ENCODE measurements at regions not wholly inside any gene's neighbourhood (a gene's known extent, or its start where the extent isn't known, plus 50 kb on each side); places are given as distances from the start of the nearest gene placed in this dataset.
A peak's percentile ranks its signal among the peaks of the same experiment; 100 is the strongest.

- Histone ChIP-seq H3K27me3 (replicated peaks) (no peaks in the 10 kb centered on the region), H3K4me3 (ENCODE audit: low read depth, low read length) (no peak overlapping the region), H3K27ac (no peak overlapping the region), H3K36me3 (replicated peaks) (no peaks in the 10 kb centered on the region)
- TF ChIP-seq CTCF (IDR thresholded peaks at IDR 0.05; ENCODE audit: low read depth, low read length, missing control alignments): no peak
- DNase-seq: no peak
- in situ Hi-C loops (cut with HindIII; ENCODE audit: low pct_ligation_motif_present, low sequenced_read_pairs): no loop called here
Measured at GRCh38 chr6:137989664-137990063, 117.6 kb downstream of the PERP start.

DNA sequence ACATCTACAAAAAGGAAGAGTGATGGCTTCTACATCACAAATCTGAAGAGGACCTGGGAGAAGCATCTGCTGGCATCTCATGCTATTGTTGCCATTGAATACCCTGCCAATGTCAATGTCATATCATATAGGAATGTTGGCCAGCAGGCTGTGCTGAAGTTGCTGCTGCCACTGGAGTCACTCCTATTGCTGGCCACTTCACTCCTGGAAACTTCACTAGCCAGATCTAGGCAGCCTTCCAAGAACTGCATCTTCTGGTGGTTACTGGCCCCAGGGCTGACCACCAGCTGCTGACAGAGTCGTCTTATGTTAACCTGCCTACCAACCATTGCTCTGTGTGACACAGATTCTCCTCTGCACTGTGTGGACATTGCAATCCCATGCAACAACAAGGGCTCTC lies 111.8 kb downstream of the PERP start:
- DNase-seq: no peak
- Histone ChIP-seq H3K36me3 (replicated peaks) (no peaks in the 10 kb centered on the region), H3K4me3 (ENCODE audit: low read depth, low read length) (no peak overlapping the region), H3K27me3 (replicated peaks) (no peaks in the 10 kb centered on the region), H3K27ac (no peak overlapping the region)
- in situ Hi-C loops (cut with HindIII; ENCODE audit: low pct_ligation_motif_present, low sequenced_read_pairs): no loop called here
- TF ChIP-seq CTCF (IDR thresholded peaks at IDR 0.05; ENCODE audit: low read depth, low read length, missing control alignments): no peak

DNA sequence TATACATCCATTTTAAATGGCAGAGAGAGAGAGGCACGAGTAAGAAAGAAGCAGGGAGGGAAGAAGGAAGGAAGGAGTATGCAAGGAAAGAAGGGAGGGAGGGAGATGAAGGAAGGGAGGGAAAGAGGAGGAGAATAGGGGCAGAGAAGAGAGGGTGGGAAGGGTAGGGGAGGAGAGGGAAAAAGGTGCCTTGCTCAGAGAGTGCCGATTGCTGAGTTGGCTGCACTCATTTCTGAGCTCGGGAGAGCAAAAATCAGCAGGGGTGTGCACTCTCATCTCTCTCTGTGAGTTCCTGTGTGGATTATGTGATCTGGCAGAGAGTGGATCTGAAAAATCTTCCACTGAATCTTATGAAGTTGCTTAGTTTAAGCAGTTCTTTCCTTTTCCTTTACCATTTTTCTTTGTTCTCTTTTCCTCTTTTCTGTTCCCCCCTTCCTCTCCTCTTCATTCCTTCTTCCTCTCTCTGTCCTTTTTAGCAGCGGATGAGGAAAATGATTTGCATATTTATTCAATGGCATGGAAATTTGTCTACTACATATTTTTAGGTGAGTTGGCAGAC lies 108.7 kb downstream of the PERP start:
- no peak for TF ChIP-seq CTCF (IDR thresholded peaks at IDR 0.05; ENCODE audit: low read depth, low read length, missing control alignments)
- Histone ChIP-seq H3K4me3 (ENCODE audit: low read depth, low read length) (no peak overlapping the region), H3K27ac (no peak overlapping the region), H3K36me3 (replicated peaks) (no peaks in the 10 kb centered on the region), H3K27me3 (replicated peaks) (no peaks in the 10 kb centered on the region)
- in situ Hi-C loops (cut with HindIII; ENCODE audit: low pct_ligation_motif_present, low sequenced_read_pairs): no loop called here
- no peak for DNase-seq

DNA sequence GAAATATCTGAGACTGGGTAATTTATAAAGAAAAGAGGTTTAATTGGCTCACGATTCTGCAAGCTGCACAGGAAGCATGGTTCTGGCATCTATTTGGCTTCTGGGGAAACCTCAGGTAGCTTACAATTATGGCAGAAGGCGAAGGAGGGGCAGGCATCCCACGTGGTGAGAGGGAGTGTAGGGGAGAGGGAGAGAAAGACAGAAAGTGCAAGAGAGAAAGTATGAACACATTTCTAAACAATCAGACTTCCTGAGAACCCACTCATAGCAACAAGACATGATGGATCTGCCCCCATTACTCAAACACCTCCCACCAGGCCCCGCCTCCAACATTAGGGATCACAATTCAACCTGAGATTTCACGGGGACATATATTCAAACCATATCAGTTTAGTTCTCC lies 107.4 kb downstream of the PERP start:
- Histone ChIP-seq H3K36me3 (replicated peaks) (no peaks in the 10 kb centered on the region), H3K27me3 (replicated peaks) (no peaks in the 10 kb centered on the region), H3K4me3 (ENCODE audit: low read depth, low read length) (no peak overlapping the region), H3K27ac (no peak overlapping the region)
- in situ Hi-C loops (cut with HindIII; ENCODE audit: low pct_ligation_motif_present, low sequenced_read_pairs): no loop called here
- TF ChIP-seq CTCF (IDR thresholded peaks at IDR 0.05; ENCODE audit: low read depth, low read length, missing control alignments): no peak
- DNase-seq: no peak

DNA sequence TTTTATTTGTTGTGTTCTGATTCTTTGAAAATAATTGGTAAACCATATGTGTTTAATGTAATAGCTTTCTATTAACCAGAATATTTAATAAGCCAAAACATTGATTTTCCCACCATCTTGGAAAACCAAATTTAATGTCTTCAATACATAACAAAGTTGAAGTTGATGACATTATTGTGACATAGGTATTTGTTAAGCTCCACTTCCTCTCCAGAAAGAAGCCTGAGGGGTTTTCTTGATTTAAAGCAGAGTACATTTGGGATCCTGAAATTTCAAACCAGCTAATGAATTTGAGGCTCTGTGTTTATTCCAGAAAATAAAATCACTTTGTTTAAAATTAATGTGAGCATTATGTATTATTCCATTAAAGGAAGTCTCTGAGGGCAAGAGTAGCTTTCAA lies 106.3 kb downstream of the PERP start:
- TF ChIP-seq CTCF (IDR thresholded peaks at IDR 0.05; ENCODE audit: low read depth, low read length, missing control alignments): no peak
- H3K4me3 ChIP-seq (ENCODE audit: low read depth, low read length): no peak overlapping the region

DNA sequence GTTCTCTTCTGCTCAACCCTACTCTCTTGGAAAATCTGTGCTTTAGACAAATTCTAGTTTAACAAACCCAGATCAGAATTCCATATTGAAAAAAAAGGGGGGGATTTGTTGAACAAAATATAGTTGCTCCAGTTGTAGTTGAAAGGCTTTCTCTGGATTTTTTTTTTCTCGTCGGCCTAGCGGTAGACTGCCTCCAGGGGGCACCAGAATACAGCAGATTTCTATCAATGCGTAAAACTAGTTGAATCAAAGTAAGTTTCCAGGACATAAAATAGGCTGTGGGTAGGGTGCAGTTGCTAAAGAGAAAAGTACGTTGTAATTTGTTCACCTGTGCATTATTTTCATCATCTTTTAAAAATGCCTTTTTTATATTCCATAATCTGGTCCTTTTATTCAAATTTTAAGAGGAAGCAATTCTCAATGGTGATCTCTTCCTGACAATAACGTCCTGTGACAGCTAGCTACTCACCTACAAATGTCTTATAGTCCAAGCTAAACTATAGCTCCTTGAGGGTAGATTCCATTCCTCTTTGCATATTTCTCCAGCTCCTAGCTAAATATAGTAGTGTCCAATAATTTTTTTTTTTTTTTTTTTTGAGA lies 105.4 kb downstream of the PERP start:
- Histone ChIP-seq H3K4me3 (ENCODE audit: low read depth, low read length) (no peak overlapping the region), H3K36me3 (replicated peaks) (no peaks in the 10 kb centered on the region), H3K27me3 (replicated peaks) (no peaks in the 10 kb centered on the region), H3K27ac (no peak overlapping the region)
- TF ChIP-seq CTCF (IDR thresholded peaks at IDR 0.05; ENCODE audit: low read depth, low read length, missing control alignments): peak; percentile 91
- in situ Hi-C loops (cut with HindIII; ENCODE audit: low pct_ligation_motif_present, low sequenced_read_pairs): no loop called here
- peak; percentile 58 for DNase-seq

More for the DNA sequence above, 106.3 kb downstream of the PERP start:
- no peaks in the 10 kb centered on the region for H3K27me3 ChIP-seq (replicated peaks)
- no peak for DNase-seq
- H3K36me3 ChIP-seq (replicated peaks): no peaks in the 10 kb centered on the region
- in situ Hi-C loops (cut with HindIII; ENCODE audit: low pct_ligation_motif_present, low sequenced_read_pairs): no loop called here
- no peak overlapping the region for H3K27ac ChIP-seq

Data from brain microvascular endothelial cell (primary cell).